Effector CD8-positive, alpha-beta T cell (primary cell): ENCODE measurements at regions not wholly inside any gene's neighbourhood (a gene's known extent, or its start where the extent isn't known, plus 50 kb on each side); places are given as distances from the start of the nearest gene placed in this dataset.
"Not testable (repeated sequence)": the region's sequence is repeated elsewhere in the genome, so short reads cannot be mapped to it uniquely, and the experiment has no call there.

Source experiments
- DNase-seq: peaks from one replicate; lab custom pipeline; 2025; lab: John Stamatoyannopoulos, UW

- DNase-seq, result no peak
These were observed 225.8 kb upstream of the GIMD1 start for GRCh38 chr4:106594291-106594952.

GRCh38 chr4:106588891-106589290 lies 220.3 kb upstream of the GIMD1 start:
- DNase-seq, result no peak

- DNase-seq, result no peak
These were observed 219.0 kb upstream of the GIMD1 start for GRCh38 chr4:106587558-106587957.

- DNase-seq, result no peak
These were observed 217.4 kb upstream of the GIMD1 start for GRCh38 chr4:106585915-106586349.

- DNase-seq, result no peak
These were observed 215.9 kb upstream of the GIMD1 start for GRCh38 chr4:106584337-106584989.

GRCh38 chr4:106583567-106583966 lies 215.0 kb upstream of the GIMD1 start:
- no peak for DNase-seq

- no peak for DNase-seq
These were observed 214.5 kb upstream of the GIMD1 start for GRCh38 chr4:106583108-106583507.

- DNase-seq, result no peak
These were observed 213.5 kb upstream of the GIMD1 start for GRCh38 chr4:106582103-106582502.

- no peak for DNase-seq
These were observed 210.7 kb upstream of the GIMD1 start for GRCh38 chr4:106579236-106579635.

GRCh38 chr4:106569146-106570031 lies 200.8 kb upstream of the GIMD1 start:
- DNase-seq, result no peak

GRCh38 chr4:106565727-106566126 lies 197.1 kb upstream of the GIMD1 start:
- DNase-seq, result no peak

GRCh38 chr4:106563637-106564036 lies 195.1 kb upstream of the GIMD1 start:
- DNase-seq, result not testable (repeated sequence)

- DNase-seq, result no peak
These were observed 183.1 kb upstream of the GIMD1 start for GRCh38 chr4:106551724-106552123.

GRCh38 chr4:106548446-106549044 lies 180.0 kb upstream of the GIMD1 start:
- no peak for DNase-seq

- no peak for DNase-seq
These were observed 177.8 kb upstream of the GIMD1 start for GRCh38 chr4:106546370-106546769.

GRCh38 chr4:106542609-106543008 lies 174.0 kb upstream of the GIMD1 start:
- DNase-seq, result not testable (repeated sequence)

GRCh38 chr4:106541253-106541652 lies 172.7 kb upstream of the GIMD1 start:
- DNase-seq, result no peak

- no peak for DNase-seq
These were observed 162.2 kb upstream of the GIMD1 start for GRCh38 chr4:106530821-106531220.

GRCh38 chr4:106530024-106530361 lies 161.4 kb upstream of the GIMD1 start:
- no peak for DNase-seq

GRCh38 chr4:106529348-106530023 lies 160.9 kb upstream of the GIMD1 start:
- no peak for DNase-seq

GRCh38 chr4:106527316-106527715 lies 158.7 kb upstream of the GIMD1 start:
- DNase-seq, result no peak

- DNase-seq, result not testable (repeated sequence)
These were observed 156.8 kb upstream of the GIMD1 start for GRCh38 chr4:106525425-106525824.
